HG03097 (cell line): ENCODE measurements at regions not wholly inside any gene's neighbourhood (a gene's known extent, or its start where the extent isn't known, plus 50 kb on each side); places are given as distances from the start of the nearest gene placed in this dataset.

ENCODE experiments used
- ATAC-seq: cut with Tn5 transposase; IDR thresholded peaks from one replicate; pipeline ENCODE4 v1.9.1; 2021; ENCODE audit not compliant: unreplicated experiment, low FRiP score

- ATAC-seq = no peak
Measured at GRCh38 chr20:19807946-19808330, 49.9 kb downstream of the RIN2 start.

- ATAC-seq = no peak
Measured at GRCh38 chr20:19808498-19808897, 50.4 kb downstream of the RIN2 start.

GRCh38 chr20:19809505-19809904, 51.4 kb downstream of the RIN2 start:
- ATAC-seq = no peak

- no peak for ATAC-seq
Measured at GRCh38 chr20:19811231-19811630, 53.2 kb downstream of the RIN2 start.

- ATAC-seq = no peak
Measured at GRCh38 chr20:19812056-19812455, 54.0 kb downstream of the RIN2 start.

- no peak for ATAC-seq
Measured at GRCh38 chr20:19812696-19813095, 54.6 kb downstream of the RIN2 start.

GRCh38 chr20:19813846-19814640, 56.0 kb downstream of the RIN2 start:
- ATAC-seq = no peak

- ATAC-seq = no peak
Measured at GRCh38 chr20:19815553-19815991, 57.5 kb downstream of the RIN2 start.

GRCh38 chr20:19816386-19816785, 58.3 kb downstream of the RIN2 start:
- no peak for ATAC-seq

GRCh38 chr20:19817017-19817416, 59.0 kb downstream of the RIN2 start:
- no peak for ATAC-seq

GRCh38 chr20:19819149-19819548, 61.1 kb downstream of the RIN2 start:
- ATAC-seq = no peak

GRCh38 chr20:19820555-19821211, 62.6 kb downstream of the RIN2 start:
- ATAC-seq = no peak

GRCh38 chr20:19821606-19822005, 63.5 kb downstream of the RIN2 start:
- no peak for ATAC-seq

GRCh38 chr20:19823216-19823615, 65.2 kb downstream of the RIN2 start:
- no peak for ATAC-seq

GRCh38 chr20:19823971-19824370, 65.9 kb downstream of the RIN2 start:
- no peak for ATAC-seq

GRCh38 chr20:19824861-19825260, 66.8 kb downstream of the RIN2 start:
- no peak for ATAC-seq

- ATAC-seq = no peak
Measured at GRCh38 chr20:19826179-19826914, 68.3 kb downstream of the RIN2 start.

GRCh38 chr20:19827818-19828217, 69.8 kb downstream of the RIN2 start:
- peak; percentile 23 for ATAC-seq

- peak; percentile 93 for ATAC-seq
Measured at GRCh38 chr20:19828232-19828631, 70.2 kb downstream of the RIN2 start.

- ATAC-seq = no peak
Measured at GRCh38 chr20:19830211-19830785, 72.2 kb downstream of the RIN2 start.

GRCh38 chr20:19832875-19833274, 74.8 kb downstream of the RIN2 start:
- no peak for ATAC-seq
